ENCODE measurements at regions not wholly inside any gene's neighbourhood (a gene's known extent, or its start where the extent isn't known, plus 50 kb on each side); places are given as distances from the start of the nearest gene placed in this dataset.

- TF ChIP-seq REST (IDR thresholded peaks at IDR 0.05; ENCODE audit: insufficient read depth in 1 of 2, low read depth in 2 of 2, low read length in 1 of 2) (no peak), CTCF (IDR thresholded peaks at IDR 0.05) (no peak)
Measured at GRCh38 chr11:91046261-91046660, 823.4 kb upstream of the CHORDC1 start.
